ENCODE measurements at regions not wholly inside any gene's neighbourhood (a gene's known extent, or its start where the extent isn't known, plus 50 kb on each side); places are given as distances from the start of the nearest gene placed in this dataset.
"Not testable (repeated sequence)": the region's sequence is repeated elsewhere in the genome, so short reads cannot be mapped to it uniquely, and the experiment has no call there.

DNA sequence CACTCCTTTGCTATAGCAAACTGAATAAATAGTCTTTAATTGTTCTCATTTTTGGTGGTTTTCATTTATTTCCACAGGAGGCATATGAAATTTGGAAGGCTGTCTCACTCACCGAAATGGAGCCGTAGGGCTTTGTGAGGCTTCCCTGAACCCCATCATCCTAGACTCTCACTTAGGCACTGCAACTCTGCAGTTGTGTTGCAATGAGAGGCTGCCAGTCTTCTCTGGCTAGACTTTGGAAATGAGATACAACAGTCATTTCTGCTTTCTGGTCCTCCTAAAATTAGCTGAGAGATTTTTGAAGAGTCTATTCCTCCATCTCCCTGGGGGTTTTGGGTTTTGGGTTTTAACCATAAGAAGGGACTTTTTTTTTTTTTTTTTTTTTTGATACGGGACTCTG is 146.5 kb downstream of the SH3BGRL start:
- DNase-seq (ENCODE audit: low read depth) = no peak

DNA sequence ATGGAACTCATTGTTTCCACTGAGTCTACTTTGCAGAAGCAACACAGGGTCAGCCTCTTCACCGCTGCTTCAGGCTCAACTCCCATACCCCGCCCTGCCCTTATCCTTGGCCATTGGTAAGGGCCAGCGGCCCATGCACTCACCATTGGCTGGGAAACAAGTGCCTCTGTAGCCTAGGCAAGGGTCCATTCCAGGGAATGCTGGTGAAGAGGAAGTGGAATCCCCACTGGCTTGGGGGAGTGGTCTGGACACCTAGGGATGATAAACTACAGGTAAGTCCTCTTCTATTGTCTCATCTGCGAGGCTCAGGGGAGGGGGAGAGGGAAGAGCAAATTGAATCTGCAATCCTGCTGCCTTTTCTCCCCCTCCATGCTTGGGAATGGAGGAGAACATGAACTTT is 153.1 kb downstream of the SH3BGRL start:
- no peak for DNase-seq (ENCODE audit: low read depth)

DNA sequence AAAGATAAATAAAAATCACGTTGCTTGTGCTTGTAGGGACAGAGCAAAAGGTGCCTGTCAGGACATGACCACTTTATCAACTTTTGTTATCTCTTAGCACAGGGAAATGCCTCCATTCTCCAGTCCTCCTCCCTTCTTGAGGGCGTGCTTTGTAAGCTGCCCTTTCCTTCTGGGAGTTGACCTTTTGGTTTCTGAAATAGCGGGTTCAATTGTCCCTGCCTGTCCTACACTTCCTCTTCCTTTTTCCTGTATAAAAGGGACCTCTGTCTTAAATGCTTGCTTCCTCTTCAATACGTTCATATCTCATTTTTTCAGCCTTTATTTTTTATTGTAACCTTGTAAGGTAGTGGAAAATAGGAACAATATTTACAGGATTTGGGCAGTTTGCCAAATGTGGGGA is 153.5 kb downstream of the SH3BGRL start:
- no peak for DNase-seq (ENCODE audit: low read depth)

DNA sequence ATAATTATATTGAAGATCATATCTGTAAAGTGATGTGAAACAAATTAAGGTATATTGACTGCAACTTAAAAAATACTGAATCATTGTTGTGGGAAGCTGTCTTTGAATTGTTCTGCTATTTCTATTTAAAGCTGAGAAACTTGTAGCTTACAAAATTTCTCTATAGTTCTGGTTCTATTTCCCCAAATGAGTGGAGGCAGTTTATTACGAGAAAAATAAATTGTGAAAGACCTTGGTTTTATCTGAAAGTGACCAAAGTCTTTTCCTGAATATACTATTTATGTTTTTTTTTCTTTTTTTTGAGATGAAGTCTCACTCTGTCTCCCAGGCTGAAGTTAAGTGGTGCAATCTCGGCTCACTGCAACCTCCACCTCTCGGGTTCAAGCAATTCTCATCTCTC is 165.4 kb downstream of the SH3BGRL start:
- no peak for DNase-seq (ENCODE audit: low read depth)

DNA sequence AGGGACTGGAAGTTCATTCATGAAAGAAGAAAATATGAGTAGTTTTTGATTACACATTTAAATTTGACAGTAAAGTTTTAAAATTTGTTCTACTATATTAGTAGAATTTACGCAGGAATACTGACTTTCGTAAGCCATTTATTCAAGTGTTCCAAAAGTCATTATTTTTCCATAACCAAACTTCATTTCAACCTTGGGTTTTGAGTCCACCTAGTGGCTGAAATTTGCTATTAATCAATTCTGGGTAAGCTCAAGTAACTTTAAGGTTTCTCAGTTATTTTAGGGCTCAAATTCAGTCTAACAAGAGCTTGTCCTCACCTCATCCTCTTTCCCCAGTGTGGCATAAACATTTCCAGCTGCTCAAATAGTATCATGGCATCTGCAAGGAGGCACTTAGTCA is 175.4 kb downstream of the SH3BGRL start:
- DNase-seq (ENCODE audit: low read depth) = peak; percentile 35

DNA sequence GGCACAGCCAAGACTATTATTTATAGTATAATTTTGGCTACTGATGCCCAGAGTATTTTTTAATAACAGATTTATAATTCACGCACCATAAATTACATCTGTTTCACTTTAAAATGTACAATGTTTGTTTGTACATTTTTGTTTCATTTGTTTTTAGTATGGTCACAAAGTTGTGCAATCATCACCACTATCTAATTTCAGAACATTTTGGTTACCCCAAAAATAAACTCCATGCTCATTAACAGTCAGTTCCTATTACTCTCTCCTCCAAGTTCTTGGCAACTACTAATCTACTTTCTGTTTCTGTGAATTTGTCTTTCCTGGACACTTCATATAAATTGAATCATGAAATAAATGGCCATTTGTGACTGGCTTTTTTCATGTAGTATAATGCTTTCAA is 176.7 kb downstream of the SH3BGRL start:
- no peak for DNase-seq (ENCODE audit: low read depth)

DNA sequence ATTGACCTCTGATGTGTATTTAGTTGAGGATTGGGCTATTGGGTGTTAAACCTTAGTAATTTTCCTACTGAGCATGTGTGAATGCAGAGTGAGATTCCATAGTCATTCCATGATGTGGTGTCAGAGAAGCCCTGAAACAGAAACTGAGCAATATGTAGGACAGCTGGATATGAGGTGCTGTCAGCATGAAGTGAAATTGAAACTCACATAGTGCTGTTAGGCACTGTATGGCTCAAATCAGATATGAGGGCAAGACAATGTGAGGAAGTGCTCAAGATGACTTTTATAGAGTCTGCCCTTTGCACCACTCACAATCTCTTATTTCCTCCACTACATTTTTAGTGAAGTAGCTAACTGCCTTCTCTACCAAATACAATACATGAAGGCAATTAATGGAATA is 188.3 kb downstream of the SH3BGRL start:
- DNase-seq (ENCODE audit: low read depth) = no peak

DNA sequence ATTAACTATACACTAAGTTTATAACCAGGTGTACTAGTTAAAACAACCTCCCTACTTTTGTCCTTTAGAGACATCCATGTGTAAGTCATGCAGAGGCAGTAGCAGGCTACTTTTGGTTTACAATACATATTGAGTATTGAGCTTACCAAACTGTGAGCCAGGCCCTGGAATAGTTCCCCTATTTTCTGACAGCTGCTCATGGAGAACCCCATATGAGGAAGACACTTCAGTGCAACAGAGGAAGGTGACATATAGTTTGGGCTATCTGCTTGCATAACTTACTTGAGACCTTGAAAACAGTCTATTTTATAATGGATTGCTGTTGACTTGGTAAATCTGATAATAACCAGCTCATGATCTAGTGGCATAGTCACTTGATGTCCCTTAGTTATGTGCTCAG is 190.5 kb downstream of the SH3BGRL start:
- DNase-seq (ENCODE audit: low read depth) = no peak

DNA sequence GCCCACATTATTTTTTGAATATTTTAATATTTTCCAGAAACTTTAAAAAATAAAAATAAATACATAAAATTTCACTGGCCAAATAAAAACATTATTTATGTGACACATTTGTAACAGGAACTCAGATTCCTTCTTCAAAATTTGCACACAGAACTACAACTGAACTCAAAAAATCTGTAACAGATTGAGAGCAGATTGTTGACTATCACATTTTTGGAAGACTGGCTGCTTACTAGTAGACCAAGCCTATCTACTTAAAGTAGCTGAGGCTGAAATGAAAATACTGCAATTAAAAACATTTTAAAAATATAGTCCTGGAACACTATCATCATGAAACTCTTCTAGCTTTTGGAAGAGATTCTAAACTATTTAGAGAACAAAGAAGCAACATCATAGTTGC is 203.9 kb downstream of the SH3BGRL start:
- no peak for DNase-seq (ENCODE audit: low read depth)

DNA sequence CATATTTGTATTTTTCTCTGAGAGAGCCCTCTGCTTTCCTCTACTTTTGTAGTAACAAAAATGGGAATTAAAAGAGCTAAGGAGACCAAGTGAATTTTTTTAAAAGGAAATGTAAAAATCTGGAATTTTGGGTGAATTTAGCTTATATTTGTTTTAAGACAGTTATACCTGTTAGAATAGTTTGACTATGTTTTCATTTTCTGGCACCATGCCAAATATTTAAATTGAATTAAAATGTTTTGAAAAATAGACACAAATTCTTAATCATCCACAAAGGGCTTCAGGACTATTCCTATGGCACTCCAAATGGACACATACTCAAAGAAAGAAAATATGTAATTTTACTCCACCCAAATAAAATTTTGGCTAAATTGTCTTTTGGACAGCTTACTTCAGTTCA is 209.6 kb downstream of the SH3BGRL start:
- DNase-seq (ENCODE audit: low read depth) = no peak

DNA sequence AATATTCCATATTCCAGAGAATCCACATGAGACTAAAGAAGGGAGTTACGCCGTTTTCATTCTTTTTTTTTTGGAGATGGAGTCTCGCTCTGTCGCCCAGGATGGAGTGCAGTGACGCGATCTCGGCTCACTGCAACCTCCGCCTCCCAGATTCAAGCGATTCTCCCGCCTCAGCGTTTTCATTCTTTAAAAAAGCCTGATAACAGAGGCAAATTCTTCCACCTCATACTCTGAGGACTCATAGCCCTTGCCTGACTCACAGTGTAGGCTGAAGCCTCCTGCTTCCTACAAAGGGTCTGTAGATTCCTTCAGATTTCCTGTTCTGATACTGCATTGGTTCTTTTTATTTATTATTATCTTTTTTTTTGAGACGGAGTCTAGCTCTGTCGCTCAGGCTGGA is 210.5 kb downstream of the SH3BGRL start:
- DNase-seq (ENCODE audit: low read depth) = no peak

DNA sequence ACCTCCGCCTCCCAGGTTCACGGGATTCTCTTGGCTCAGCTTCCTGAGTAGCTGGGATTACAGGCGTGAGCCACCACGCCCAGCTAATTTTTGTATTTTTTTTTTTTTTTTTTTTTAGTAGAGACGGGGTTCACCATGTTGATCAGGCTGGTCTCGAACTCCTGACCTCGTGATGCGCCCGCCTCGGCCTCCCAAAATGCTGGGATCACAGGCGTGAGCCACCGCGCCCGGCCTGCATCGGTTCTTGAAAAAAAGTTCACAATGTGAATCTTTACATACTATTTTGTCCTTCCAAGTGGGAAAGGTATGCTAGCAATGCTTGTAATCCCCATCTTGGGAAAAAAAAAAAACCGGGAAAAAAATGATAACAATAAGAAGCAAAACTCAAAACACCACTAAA is 211.0 kb downstream of the SH3BGRL start:
- DNase-seq (ENCODE audit: low read depth) = not testable (repeated sequence)

DNA sequence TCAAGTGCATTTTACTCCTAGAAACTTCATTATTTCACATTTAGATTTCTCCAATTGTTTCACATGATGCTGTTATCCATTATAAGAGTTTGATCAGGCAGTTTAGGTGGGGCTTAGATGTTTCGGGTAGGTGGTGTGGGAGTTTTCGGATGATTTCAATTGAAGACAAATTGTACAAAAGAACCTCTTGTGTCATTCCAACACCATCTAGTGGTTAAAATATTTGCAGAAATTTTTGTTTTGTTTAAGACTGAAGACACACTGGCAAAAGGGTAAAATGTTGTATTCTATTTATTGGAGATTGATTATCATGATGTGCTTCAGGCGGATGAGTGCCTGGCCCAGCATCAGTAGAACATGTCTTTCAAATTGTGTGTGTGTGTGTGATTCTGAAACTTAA is 212.7 kb downstream of the SH3BGRL start:
- peak; percentile 8 for DNase-seq (ENCODE audit: low read depth)
